ENCODE measurements at regions not wholly inside any gene's neighbourhood (a gene's known extent, or its start where the extent isn't known, plus 50 kb on each side); places are given as distances from the start of the nearest gene placed in this dataset.

GRCh38 chr4:85113706-85114105 lies 147.2 kb upstream of the WDFY3 start:
- H3K27ac ChIP-seq: no peak overlapping the region
- no peaks in the 10 kb centered on the region for H3K9me3 ChIP-seq
- H3K4me3 ChIP-seq: no peak overlapping the region
- H3K27me3 ChIP-seq: no peaks in the 10 kb centered on the region
- H3K4me1 ChIP-seq (ENCODE audit: insufficient read depth): no peaks in the 10 kb centered on the region
- H3K36me3 ChIP-seq: no peaks in the 10 kb centered on the region
- TF ChIP-seq POLR2A (IDR thresholded peaks at IDR 0.05) (no peak), EP300 (IDR thresholded peaks at IDR 0.05) (no peak), CTCF (IDR thresholded peaks at IDR 0.05) (no peak)
- WGBS, 3 donors: 82 to 91% (median 87%) methylated on average over 3 of the region's 3 CpGs
- DNase-seq: no peak
- intact Hi-C loops (cut with DNase I): no loop called here

- TF ChIP-seq POLR2A (IDR thresholded peaks at IDR 0.05) (no peak), CTCF (IDR thresholded peaks at IDR 0.05) (no peak), EP300 (IDR thresholded peaks at IDR 0.05) (no peak)
- no peaks in the 10 kb centered on the region for H3K9me3 ChIP-seq
- H3K4me1 ChIP-seq (ENCODE audit: insufficient read depth): no peaks in the 10 kb centered on the region
- H3K4me3 ChIP-seq: no peak overlapping the region
- no peaks in the 10 kb centered on the region for H3K27me3 ChIP-seq
- no peak for DNase-seq
- WGBS, 3 donors: 52 to 65% (median 60%) methylated on average over 3 of the region's 3 CpGs
- H3K27ac ChIP-seq: no peak overlapping the region
- H3K36me3 ChIP-seq: no peaks in the 10 kb centered on the region
- intact Hi-C loops (cut with DNase I): no loop called here
Measured at GRCh38 chr4:85114526-85114925, 148.0 kb upstream of the WDFY3 start.

GRCh38 chr4:85116008-85116407 lies 149.5 kb upstream of the WDFY3 start:
- no peaks in the 10 kb centered on the region for H3K9me3 ChIP-seq
- H3K4me3 ChIP-seq: no peak overlapping the region
- intact Hi-C loops (cut with DNase I): no loop called here
- H3K27me3 ChIP-seq: no peaks in the 10 kb centered on the region
- no peak overlapping the region for H3K27ac ChIP-seq
- DNase-seq: no peak
- no peak for TF ChIP-seq CTCF (IDR thresholded peaks at IDR 0.05)
- no peak for TF ChIP-seq EP300 (IDR thresholded peaks at IDR 0.05)
- TF ChIP-seq POLR2A (IDR thresholded peaks at IDR 0.05): no peak
- no peaks in the 10 kb centered on the region for H3K36me3 ChIP-seq
- no peaks in the 10 kb centered on the region for H3K4me1 ChIP-seq (ENCODE audit: insufficient read depth)

DNA sequence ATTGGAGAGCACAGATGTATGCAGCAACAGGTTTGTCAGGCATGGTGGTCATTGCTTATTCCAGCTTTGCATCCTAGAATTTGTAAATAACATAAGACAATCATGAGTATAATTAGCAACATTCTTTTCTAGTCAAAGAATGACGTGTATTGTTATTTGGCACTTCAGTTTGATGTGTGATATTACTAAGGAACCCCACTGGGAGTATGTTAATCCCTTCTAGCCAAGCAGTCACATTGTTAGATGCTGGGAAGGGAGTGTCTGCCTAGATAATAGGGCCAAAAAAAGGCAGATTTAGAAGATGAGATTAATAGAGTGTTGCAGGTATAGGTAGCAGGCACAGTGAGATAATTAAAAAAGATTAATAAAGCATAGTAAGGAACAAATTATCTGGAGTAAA lies 159.2 kb upstream of the WDFY3 start:
- H3K4me1 ChIP-seq (ENCODE audit: insufficient read depth): no peaks in the 10 kb centered on the region
- no peaks in the 10 kb centered on the region for H3K9me3 ChIP-seq
- H3K4me3 ChIP-seq: no peak overlapping the region
- intact Hi-C loops (cut with DNase I): no loop called here
- WGBS, 3 donors: 32 to 46% (median 38%) methylated on average over 1 of the region's 1 CpG
- no peak for TF ChIP-seq POLR2A (IDR thresholded peaks at IDR 0.05)
- TF ChIP-seq EP300 (IDR thresholded peaks at IDR 0.05): no peak
- no peak for TF ChIP-seq CTCF (IDR thresholded peaks at IDR 0.05)
- H3K27ac ChIP-seq: no peak overlapping the region
- no peak for DNase-seq
- no peaks in the 10 kb centered on the region for H3K27me3 ChIP-seq
- H3K36me3 ChIP-seq: no peaks in the 10 kb centered on the region
